LNCAP (cell line): ENCODE measurements at regions not wholly inside any gene's neighbourhood (a gene's known extent, or its start where the extent isn't known, plus 50 kb on each side); places are given as distances from the start of the nearest gene placed in this dataset.

Experiments used
- CTCF ChIP-seq: fragments of 450-650 bp; IDR thresholded peaks from 2 replicates; pipeline ENCODE4 v1.5.1; 2017; ENCODE audit warnings: mild to moderate bottlenecking

GRCh38 chrX:45714866-45715265, 514.2 kb upstream of the DIPK2B start:
- TF ChIP-seq CTCF: no peak

- TF ChIP-seq CTCF: no peak
These were observed 511.4 kb upstream of the DIPK2B start for GRCh38 chrX:45712067-45712466.

GRCh38 chrX:45711231-45711630, 510.6 kb upstream of the DIPK2B start:
- no peak for TF ChIP-seq CTCF

GRCh38 chrX:45710081-45710801, 509.6 kb upstream of the DIPK2B start:
- no peak for TF ChIP-seq CTCF

GRCh38 chrX:45709381-45709780, 508.7 kb upstream of the DIPK2B start:
- no peak for TF ChIP-seq CTCF

GRCh38 chrX:45699158-45699557, 498.5 kb upstream of the DIPK2B start:
- TF ChIP-seq CTCF: no peak

GRCh38 chrX:45697591-45697990, 496.9 kb upstream of the DIPK2B start:
- TF ChIP-seq CTCF: no peak

GRCh38 chrX:45696736-45697135, 496.1 kb upstream of the DIPK2B start:
- TF ChIP-seq CTCF: no peak
